Right lobe of liver (tissue), 6 donors: ENCODE measurements at regions not wholly inside any gene's neighbourhood (a gene's known extent, or its start where the extent isn't known, plus 50 kb on each side); places are given as distances from the start of the nearest gene placed in this dataset.

Experiments used
- ATAC-seq, 4 donors: fragments of 200-7000 bp; cut with Tn5 transposase; one replicate each; pipeline ENCODE4 v1.9.1; 2020; ENCODE audit warnings: mild to moderate bottlenecking in 4 of 4, moderate library complexity in 4 of 4
- DNase-seq, 3 donors: peaks; one replicate each; pipeline ENCODE4 v3.0.0-alpha.2; 2020
- H3K27ac ChIP-seq, 3 donors: fragments of 200-600 bp; one replicate each; pipeline ENCODE4 v1.8.0; 2022
- H3K27me3 ChIP-seq, 2 donors: fragments of 200-600 bp; one replicate each; pipeline ENCODE4 v1.8.0; 2022
- H3K36me3 ChIP-seq, 4 donors: fragments of 200-600 bp; sonication (generic) in 1 of 4; one replicate each; pipeline versions ENCODE4 v1.5.1 to v1.8.0; 2017 to 2022; ENCODE audit warnings: control low read depth in 1 of 4
- H3K4me1 ChIP-seq, 4 donors: fragments of 200-600 bp; sonication (generic) in 1 of 4; one replicate each; pipeline versions ENCODE4 v1.5.1 to v1.8.0; 2017 to 2022; ENCODE audit warnings: control low read depth in 1 of 4
- H3K4me3 ChIP-seq, 3 donors: fragments of 200-600 bp; one replicate each; pipeline ENCODE4 v1.8.0; 2022
- H3K9me3 ChIP-seq, 4 donors: fragments of 200-600 bp; sonication (generic) in 1 of 4; one replicate each; pipeline versions ENCODE4 v1.5.1 to v1.8.0; 2017 to 2022; ENCODE audit warnings: control low read depth in 1 of 4
- CTCF ChIP-seq, 4 donors: fragments of 200-600 bp in 3 of 4; fragments of 450-650 bp in 1 of 4; IDR thresholded peaks; one replicate each; pipeline versions ENCODE4 v1.5.1 to v1.8.0; 2016 to 2022; ENCODE audit warnings: antibody characterized with exemption in 4 of 4, mild to moderate bottlenecking in 2 of 4
- POLR2A ChIP-seq: fragments of 450-650 bp; IDR thresholded peaks from one replicate; pipeline ENCODE4 v1.6.1; 2017; ENCODE audit warnings: antibody characterized with exemption, mild to moderate bottlenecking
- WGBS: methylation state at CpG from one replicate; pipeline ENCODE4 v1.1.6; 2018; ENCODE audit warnings: low coverage, low lambda C conversion rate; ENCODE audit not compliant: insufficient coverage; ENCODE audit errors: missing lambda C conversion rate; 5-methylcytosine and 5-hydroxymethylcytosine counted together
- intact Hi-C, 2 donors: fragments of 100-400 bp; cut with DNase I; formaldehyde crosslinking; loops; one replicate each; pipeline versions ENCODE4 v1.11.2 to v1.14.1; 2022
- donor health status: DM: no; HTN: yes; CAD: no.
- donor health status: DM: no; HTN: no; CAD: no.
- donor health status: DM: no; HTN: no; CAD: no.
- donor health status: DM: no; HTN: yes; CAD: no.
- donor health status: DM: no; HTN: yes; CAD: no.

- no peak overlapping the region for H3K27ac ChIP-seq
- TF ChIP-seq CTCF (IDR thresholded peaks at IDR 0.05) (no peak), POLR2A (no peak)
- H3K27me3 ChIP-seq, result no peaks in the 10 kb centered on the region
- no peaks in the 10 kb centered on the region for H3K4me1 ChIP-seq
- WGBS, result 64% methylated on average over 5 of the region's 6 CpGs
- no peak overlapping the region for H3K4me3 ChIP-seq
- no peak for DNase-seq
- intact Hi-C loops, result no loop called here
- no peak for ATAC-seq
- H3K9me3 ChIP-seq, result no peaks in the 10 kb centered on the region
- H3K36me3 ChIP-seq, result no peaks in the 10 kb centered on the region
Measured at GRCh38 chr3:65303431-65303830, 615.6 kb upstream of the ADAMTS9 start.

- Histone ChIP-seq H3K9me3 (no peaks in the 10 kb centered on the region), H3K36me3 (no peaks in the 10 kb centered on the region), H3K4me1 (peaks cover 0 to 19% (median 6%) of the 10 kb centered on the region in 4 donors), H3K27me3 (no peaks in the 10 kb centered on the region), H3K4me3 (no peak overlapping the region), H3K27ac (peak overlapping the region in 1 of 3 donors; percentile 17)
- intact Hi-C loops, result no loop called here
- peak in 1 of 3 donors; percentile 40 for DNase-seq
- TF ChIP-seq POLR2A (no peak), CTCF (IDR thresholded peaks at IDR 0.05) (no peak)
- WGBS, result 27% methylated on average over 4 of the region's 4 CpGs
- ATAC-seq, result peak; percentile 89 to 96 (median 94)
Measured at GRCh38 chr3:65291448-65292125, 603.8 kb upstream of the ADAMTS9 start.

GRCh38 chr3:65288776-65289175 is 601.0 kb upstream of the ADAMTS9 start:
- Histone ChIP-seq H3K4me3 (no peak overlapping the region), H3K27ac (no peak overlapping the region), H3K4me1 (peaks cover 0 to 15% (median 6%) of the 10 kb centered on the region in 4 donors), H3K9me3 (no peaks in the 10 kb centered on the region), H3K36me3 (no peaks in the 10 kb centered on the region), H3K27me3 (no peaks in the 10 kb centered on the region)
- DNase-seq (no peak), ATAC-seq (no peak)
- WGBS, result 79% methylated on average over 3 of the region's 4 CpGs
- TF ChIP-seq POLR2A (no peak), CTCF (IDR thresholded peaks at IDR 0.05) (no peak)
- intact Hi-C loops, result no loop called here

- TF ChIP-seq CTCF (IDR thresholded peaks at IDR 0.05) (no peak), POLR2A (no peak)
- WGBS, result 77% methylated on average over 2 of the region's 2 CpGs
Measured at GRCh38 chr3:65285956-65286355, 598.2 kb upstream of the ADAMTS9 start.

More at GRCh38 chr3:65285956-65286355, 598.2 kb upstream of the ADAMTS9 start:
- no peak overlapping the region for H3K4me3 ChIP-seq
- no peak for DNase-seq
- H3K36me3 ChIP-seq, result no peaks in the 10 kb centered on the region
- H3K27me3 ChIP-seq, result no peaks in the 10 kb centered on the region
- H3K27ac ChIP-seq, result no peak overlapping the region
- ATAC-seq, result no peak
- no peaks in the 10 kb centered on the region for H3K9me3 ChIP-seq
- peaks cover 0 to under 1% (median 0%) of the 10 kb centered on the region in 4 donors for H3K4me1 ChIP-seq
- intact Hi-C loops, result no loop called here
